GM19463 (cell line): ENCODE measurements at regions not wholly inside any gene's neighbourhood (a gene's known extent, or its start where the extent isn't known, plus 50 kb on each side); places are given as distances from the start of the nearest gene placed in this dataset.

Experiments used
- ATAC-seq: cut with Tn5 transposase; IDR thresholded peaks from one replicate; pipeline ENCODE4 v1.9.1; 2021; ENCODE audit warnings: mild to moderate bottlenecking, moderate library complexity; ENCODE audit not compliant: unreplicated experiment

- ATAC-seq, result no peak
Observed at GRCh38 chr2:171225989-171226388, 65.3 kb upstream of the TLK1 start.

DNA sequence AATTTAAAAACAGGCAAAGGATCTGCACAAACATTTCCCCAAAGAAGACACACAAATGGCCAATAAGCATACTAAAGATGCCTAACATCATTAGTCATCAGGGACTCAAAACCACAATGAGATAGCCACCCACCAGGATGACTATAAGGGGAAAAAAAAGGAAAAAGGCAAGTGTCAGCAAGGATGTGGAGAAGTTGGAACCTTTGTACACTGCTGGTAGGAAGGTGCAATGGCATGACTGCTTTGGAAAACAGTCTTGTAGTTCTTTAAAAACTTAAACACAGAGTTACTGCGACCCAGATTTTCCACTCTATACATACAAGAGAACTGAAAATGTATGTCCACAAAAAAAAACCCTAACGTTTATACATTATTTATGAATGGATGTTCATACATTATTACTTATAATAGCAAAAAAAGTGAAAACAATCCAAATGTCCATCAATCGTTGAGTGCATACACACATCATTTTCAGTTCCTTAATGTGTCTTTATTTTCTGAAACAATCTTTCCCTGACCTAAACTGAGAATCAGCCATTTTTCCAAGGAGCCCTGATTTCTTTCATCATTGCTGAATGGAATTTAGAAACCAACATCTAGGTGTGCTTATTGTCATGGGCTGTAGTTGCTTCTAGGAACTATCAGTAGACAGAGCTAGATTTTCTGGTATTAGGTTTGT, 64.7 kb upstream of the TLK1 start:
- ATAC-seq, result no peak

DNA sequence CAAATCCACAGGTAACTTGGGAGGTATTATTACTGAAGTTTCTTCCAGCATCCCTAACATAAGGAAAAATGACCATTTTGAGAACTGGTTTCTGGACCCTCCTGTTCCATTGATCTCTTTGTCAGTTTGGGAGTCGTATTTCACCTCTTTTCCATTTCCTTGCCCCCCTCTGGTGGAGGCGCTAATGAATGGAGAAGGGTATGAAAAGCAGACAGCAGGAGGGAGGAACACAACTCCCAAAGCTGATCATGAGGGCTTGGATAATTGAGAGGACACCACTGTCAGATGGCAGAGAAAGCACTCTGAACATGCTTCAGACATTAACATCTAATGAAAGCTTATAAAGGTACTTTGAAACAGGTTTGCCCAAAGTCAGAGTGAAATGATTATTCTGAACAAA, 56.6 kb upstream of the TLK1 start:
- no peak for ATAC-seq

DNA sequence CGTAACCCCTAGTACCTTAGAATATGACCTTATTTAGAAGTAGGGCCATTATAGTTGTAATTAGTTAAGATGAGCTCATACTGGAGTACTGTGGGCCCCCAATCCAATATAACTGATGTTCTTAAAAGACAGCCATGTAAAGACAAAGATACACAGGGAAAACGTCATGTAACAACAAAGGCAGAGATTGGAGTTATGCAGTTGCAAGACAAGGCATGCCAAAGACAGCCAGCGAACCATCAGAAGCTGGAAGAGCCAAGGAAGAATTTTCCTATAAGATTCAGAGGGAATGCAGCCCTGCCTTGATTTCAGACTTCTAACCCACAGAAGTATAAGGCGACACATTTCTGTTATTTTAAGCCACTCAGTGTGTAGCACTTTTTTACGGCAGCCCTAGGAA, 55.9 kb upstream of the TLK1 start:
- no peak for ATAC-seq

DNA sequence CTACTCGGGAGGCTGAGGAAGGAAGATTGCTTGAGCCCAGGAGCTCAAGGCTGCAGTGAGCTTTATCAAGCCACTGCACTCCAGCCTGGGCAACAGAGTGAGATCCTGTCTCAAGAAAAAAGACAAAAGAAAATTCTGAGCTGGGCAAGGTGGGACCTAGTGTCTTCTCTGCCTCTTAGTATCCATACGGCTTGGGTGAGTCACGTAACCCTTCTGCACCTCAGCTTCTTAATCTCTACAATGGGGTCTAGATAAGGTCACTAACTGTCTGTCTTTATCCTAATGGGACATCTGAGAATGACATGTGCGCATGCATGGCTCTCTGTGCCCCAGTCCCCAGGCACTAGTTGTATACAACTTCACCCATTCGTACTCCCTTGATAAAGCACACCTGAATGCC, 53.4 kb upstream of the TLK1 start:
- ATAC-seq, result no peak

DNA sequence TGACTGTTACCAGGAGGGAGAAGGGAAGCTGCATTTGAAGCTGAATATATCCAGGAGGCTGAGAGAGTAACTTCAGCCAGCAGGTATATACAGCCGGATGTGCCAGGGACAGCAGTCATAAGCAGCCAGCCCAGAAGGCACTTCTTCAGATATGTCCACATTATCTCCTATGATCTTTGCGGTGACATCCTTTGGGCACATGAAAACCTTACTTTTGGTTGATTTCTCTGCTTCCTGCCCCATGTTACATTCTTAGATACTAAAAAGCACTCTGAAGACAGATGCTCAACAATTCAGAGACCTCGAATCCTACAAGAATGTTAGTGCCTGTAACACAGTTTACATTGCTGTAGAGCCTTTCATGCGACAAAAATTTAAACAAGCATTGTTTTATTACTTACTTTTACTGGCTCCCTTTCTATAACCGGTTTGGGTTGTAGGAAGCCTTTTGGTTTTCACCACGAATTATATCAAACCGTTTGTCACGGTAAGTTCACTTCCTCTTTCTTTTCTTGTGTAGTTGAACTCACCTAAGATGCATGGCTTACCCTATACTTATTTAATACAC, 50.3 kb upstream of the TLK1 start:
- ATAC-seq, result peak; percentile 70
